Small intestine (tissue), 7 donors: ENCODE measurements at regions not wholly inside any gene's neighbourhood (a gene's known extent, or its start where the extent isn't known, plus 50 kb on each side); places are given as distances from the start of the nearest gene placed in this dataset.

Source experiments
- DNase-seq, 2 donors: peaks; one replicate each; pipeline versions ENCODE4 v3.0.0 to v3.0.0-alpha.2; 2013
- FAIRE-seq: peaks from 2 replicates; lab custom pipeline; 2012; peaks lifted over from hg19 to GRCh38; lab: Jason Lieb, UNC
- H3K27ac ChIP-seq, 3 donors: one replicate each; pipeline ENCODE4 v1.5.1; 2013; ENCODE audit warnings: low read length in 2 of 3, mild to moderate bottlenecking in 2 of 3, control low read depth in 1 of 3, inconsistent platforms in 1 of 3, low read depth in 1 of 3, moderate library complexity in 1 of 3
- H3K27me3 ChIP-seq, 3 donors: one replicate each; pipeline ENCODE4 v1.6.1; 2013; ENCODE audit warnings: low read length in 3 of 3, inconsistent platforms in 1 of 3; ENCODE audit not compliant: control insufficient read depth in 3 of 3, insufficient read depth in 3 of 3
- H3K36me3 ChIP-seq, 3 donors: one replicate each; pipeline ENCODE4 v1.6.1; 2013; ENCODE audit warnings: low read length in 3 of 3, inconsistent platforms in 1 of 3, low read depth in 1 of 3, mild to moderate bottlenecking in 1 of 3, moderate library complexity in 1 of 3; ENCODE audit not compliant: control insufficient read depth in 3 of 3, insufficient read depth in 2 of 3
- H3K4me1 ChIP-seq, 3 donors: one replicate each; pipeline ENCODE4 v1.6.1; 2013; ENCODE audit warnings: low read length in 2 of 3, inconsistent platforms in 1 of 3, low read depth in 1 of 3, mild to moderate bottlenecking in 1 of 3, moderate library complexity in 1 of 3; ENCODE audit not compliant: control insufficient read depth in 3 of 3, insufficient read depth in 2 of 3
- H3K4me3 ChIP-seq, 3 donors: one replicate each; pipeline ENCODE4 v1.5.1; 2013; ENCODE audit warnings: low read length in 3 of 3, control low read depth in 1 of 3, inconsistent platforms in 1 of 3, low read depth in 1 of 3, mild to moderate bottlenecking in 1 of 3, moderate library complexity in 1 of 3
- H3K9me3 ChIP-seq, 2 donors: one replicate each; pipeline ENCODE4 v1.6.1; 2013; ENCODE audit warnings: low read depth in 1 of 2, low read length in 1 of 2; ENCODE audit not compliant: control insufficient read depth in 2 of 2, insufficient read depth in 1 of 2
- WGBS, 3 donors: extraction: QIAGEN DNeasy Blood & Tissue Kit; methylation state at CpG; one replicate each; pipeline ENCODE4 v1.1.7; 2013; 5-methylcytosine and 5-hydroxymethylcytosine counted together
- donor health status: healthy with polysubstance abuse.
- donor health status: control.
- donor health status: control.
- donor health status: Bipolar disorder and iron deficiency.
- donor health status: healthy.

GRCh38 chr20:50389438-50389807, 120.8 kb upstream of the PTPN1 start:
- Histone ChIP-seq H3K4me1 (peaks cover 3 to 12% (median 5%) of the 10 kb centered on the region in 3 donors), H3K4me3 (no peak overlapping the region), H3K9me3 (no peaks in the 10 kb centered on the region), H3K36me3 (no peaks in the 10 kb centered on the region), H3K27ac (peak overlapping the region; percentile 14 to 38 (median 28)), H3K27me3 (no peaks in the 10 kb centered on the region)
- DNase-seq (peak in 1 of 2 donors; percentile 83), FAIRE-seq (no peak)
- 27 to 65% (median 30%) methylated on average over 7 of the region's 7 CpGs for WGBS, 3 donors

- H3K9me3 ChIP-seq: no peaks in the 10 kb centered on the region
- no peaks in the 10 kb centered on the region for H3K36me3 ChIP-seq
- peak overlapping the region in 2 of 3 donors; percentile 1 to 14 for H3K27ac ChIP-seq
- no peaks in the 10 kb centered on the region for H3K27me3 ChIP-seq
- peaks cover 3 to 12% (median 5%) of the 10 kb centered on the region in 3 donors for H3K4me1 ChIP-seq
- peak in 1 of 2 donors; percentile 46 for DNase-seq
- no peak for FAIRE-seq
- H3K4me3 ChIP-seq: no peak overlapping the region
- 24 to 61% (median 37%) methylated on average over 14 of the region's 14 CpGs for WGBS, 3 donors
Observed at GRCh38 chr20:50389808-50390684, 120.1 kb upstream of the PTPN1 start.

- H3K9me3 ChIP-seq: no peaks in the 10 kb centered on the region
- peaks cover 3 to 16% (median 5%) of the 10 kb centered on the region in 3 donors for H3K4me1 ChIP-seq
- no peak overlapping the region for H3K4me3 ChIP-seq
- H3K36me3 ChIP-seq: no peaks in the 10 kb centered on the region
- no peak overlapping the region for H3K27ac ChIP-seq
- DNase-seq (no peak), FAIRE-seq (no peak)
- WGBS, 3 donors: 75 to 90% (median 81%) methylated on average over 15 of the region's 15 CpGs
- H3K27me3 ChIP-seq: no peaks in the 10 kb centered on the region
Observed at GRCh38 chr20:50390685-50391443, 119.3 kb upstream of the PTPN1 start.

GRCh38 chr20:50391444-50392137, 118.6 kb upstream of the PTPN1 start:
- Histone ChIP-seq H3K4me3 (no peak overlapping the region), H3K27me3 (no peaks in the 10 kb centered on the region), H3K4me1 (peaks cover 3 to 16% (median 5%) of the 10 kb centered on the region in 3 donors), H3K9me3 (no peaks in the 10 kb centered on the region), H3K36me3 (no peaks in the 10 kb centered on the region), H3K27ac (no peak overlapping the region)
- no peak for DNase-seq
- no peak for FAIRE-seq
- WGBS, 3 donors: 94% methylated on average over 15 of the region's 15 CpGs

- FAIRE-seq: no peak
- peaks cover 3 to 16% (median 5%) of the 10 kb centered on the region in 3 donors for H3K4me1 ChIP-seq
Observed at GRCh38 chr20:50392138-50392866, 117.9 kb upstream of the PTPN1 start.

GRCh38 chr20:50393242-50393641, 116.9 kb upstream of the PTPN1 start:
- Histone ChIP-seq H3K27ac (no peak overlapping the region), H3K36me3 (peaks cover 0 to 2% (median 0%) of the 10 kb centered on the region in 3 donors), H3K4me1 (peaks cover 0 to 16% (median 3%) of the 10 kb centered on the region in 3 donors), H3K9me3 (no peaks in the 10 kb centered on the region), H3K27me3 (no peaks in the 10 kb centered on the region), H3K4me3 (no peak overlapping the region)
- no peak for DNase-seq
- 80 to 89% (median 83%) methylated on average over 6 of the region's 6 CpGs for WGBS, 3 donors
- no peak for FAIRE-seq

More at GRCh38 chr20:50392138-50392866, 117.9 kb upstream of the PTPN1 start:
- Histone ChIP-seq H3K27ac (no peak overlapping the region), H3K36me3 (no peaks in the 10 kb centered on the region), H3K9me3 (no peaks in the 10 kb centered on the region), H3K27me3 (no peaks in the 10 kb centered on the region), H3K4me3 (no peak overlapping the region)
- no peak for DNase-seq
- WGBS, 3 donors: 70 to 76% (median 74%) methylated on average over 9 of the region's 9 CpGs

GRCh38 chr20:50393990-50394561, 116.1 kb upstream of the PTPN1 start:
- peak overlapping the region in 1 of 3 donors; percentile 44 for H3K27ac ChIP-seq
- 85 to 94% (median 89%) methylated on average over 24 of the region's 24 CpGs for WGBS, 3 donors
- H3K27me3 ChIP-seq: no peaks in the 10 kb centered on the region
- H3K4me1 ChIP-seq: peaks cover 0 to 13% (median 3%) of the 10 kb centered on the region in 3 donors
- no peak overlapping the region for H3K4me3 ChIP-seq
- peaks cover 0 to 2% (median 0%) of the 10 kb centered on the region in 3 donors for H3K36me3 ChIP-seq
- H3K9me3 ChIP-seq: no peaks in the 10 kb centered on the region
- no peak for DNase-seq
- FAIRE-seq: no peak
